H1 (cell line): ENCODE measurements at regions not wholly inside any gene's neighbourhood (a gene's known extent, or its start where the extent isn't known, plus 50 kb on each side); places are given as distances from the start of the nearest gene placed in this dataset.

Experiments
- CTCF ChIA-PET: fragments of 300-600 bp; sonication (Branson Sonifier 250); formaldehyde crosslinking; loops from one replicate; lab custom pipeline; 2021; ENCODE audit not compliant: partially characterized antibody; lab: Charles Lee
- POLR2A ChIA-PET: fragments of 300-600 bp; sonication (Branson Sonifier 250); formaldehyde crosslinking; loops from one replicate; lab custom pipeline; 2021; ENCODE audit warnings: inconsistent platforms; ENCODE audit not compliant: partially characterized antibody; lab: Charles Lee
- DNase-seq, 2 experiments: peaks; one replicate each; pipeline versions ENCODE4 v3.0.0 to v3.0.0-alpha.2; 2010 to 2022; ENCODE audit warnings: low spot score in 2 of 2, low read depth in 1 of 2, mixed read lengths in 1 of 2
- FAIRE-seq: peaks from 2 replicates; lab custom pipeline; 2011; peaks lifted over from hg19 to GRCh38; lab: Jason Lieb, UNC
- H2AFZ ChIP-seq: 2 replicates; pipeline ENCODE4 v1.8.1; 2012; ENCODE audit warnings: low read length, inconsistent platforms
- H2AK5ac ChIP-seq: 2 replicates; pipeline ENCODE4 v1.6.1; 2013; ENCODE audit warnings: low read depth, low read length
- H2BK120ac ChIP-seq: replicated peaks from 2 replicates; pipeline ENCODE3; 2013; ENCODE audit warnings: low read depth, low read length, inconsistent platforms
- H2BK12ac ChIP-seq: 2 replicates; pipeline ENCODE4 v1.6.1; 2013; ENCODE audit warnings: low read depth, low read length
- H2BK15ac ChIP-seq: 2 replicates; pipeline ENCODE4 v1.6.1; 2013; ENCODE audit warnings: low read length
- H2BK20ac ChIP-seq: 2 replicates; pipeline ENCODE4 v1.6.1; 2013; ENCODE audit warnings: low read length
- H2BK5ac ChIP-seq: 2 replicates; pipeline ENCODE4 v1.6.1; 2013; ENCODE audit warnings: low read depth, low read length
- H3K14ac ChIP-seq: 2 replicates; pipeline ENCODE4 v1.6.1; 2013; ENCODE audit warnings: inconsistent platforms; ENCODE audit not compliant: insufficient read length
- H3K18ac ChIP-seq: 2 replicates; pipeline ENCODE4 v1.6.1; 2013; ENCODE audit warnings: low read length; ENCODE audit errors: extremely low read depth
- H3K23ac ChIP-seq: 2 replicates; pipeline ENCODE4 v1.6.1; 2013; ENCODE audit warnings: inconsistent platforms; ENCODE audit not compliant: insufficient read length
- H3K23me2 ChIP-seq: 2 replicates; pipeline ENCODE4 v1.6.1; 2013; ENCODE audit warnings: low read depth, low read length
- H3K27ac ChIP-seq: 2 replicates; pipeline ENCODE4 v1.6.1; 2011; ENCODE audit warnings: low read depth, low read length, inconsistent platforms
- H3K27me3 ChIP-seq, 4 experiments: replicated peaks in 1 of 4; 1 replicate in 1 of 4; 2 replicates in 3 of 4; pipeline versions ENCODE4 v1.6.1 to v1.8.1; 2011 to 2013; ENCODE audit warnings: low read length in 3 of 4, mild to moderate bottlenecking in 3 of 4, inconsistent platforms in 2 of 4, mixed read lengths in 2 of 4, moderate library complexity in 1 of 4; ENCODE audit not compliant: control insufficient read depth in 3 of 4, insufficient read depth in 3 of 4; ENCODE audit errors: extremely low read depth in 1 of 4
- H3K36me3 ChIP-seq, 4 experiments: 2 replicates each; pipeline versions ENCODE4 v1.6.1 to v1.8.1; 2011 to 2013; ENCODE audit warnings: mild to moderate bottlenecking in 4 of 4, low read length in 3 of 4, moderate library complexity in 2 of 4, control low read depth in 1 of 4, inconsistent platforms in 1 of 4; ENCODE audit not compliant: insufficient read depth in 4 of 4, control insufficient read depth in 2 of 4
- H3K4ac ChIP-seq: replicated peaks from 2 replicates; pipeline ENCODE3; 2013; ENCODE audit warnings: low read length, low read depth, mixed read lengths, inconsistent platforms; ENCODE audit not compliant: insufficient read length
- H3K4me1 ChIP-seq, 4 experiments: replicated peaks in 1 of 4; 1 replicate in 1 of 4; 2 replicates in 3 of 4; pipeline versions ENCODE4 v1.6.1 to v1.8.1; 2011 to 2013; ENCODE audit warnings: low read length in 3 of 4, inconsistent platforms in 2 of 4, mixed read lengths in 1 of 4; ENCODE audit not compliant: insufficient read depth in 4 of 4, control insufficient read depth in 3 of 4
- H3K4me2 ChIP-seq, 2 experiments: 2 replicates each; pipeline versions ENCODE4 v1.6.1 to v1.8.1; 2011 to 2013; ENCODE audit warnings: low read depth in 2 of 2, low read length in 2 of 2, control low read depth in 1 of 2, inconsistent platforms in 1 of 2, mild to moderate bottlenecking in 1 of 2; ENCODE audit not compliant: insufficient read depth in 1 of 2
- H3K4me3 ChIP-seq, 4 experiments: fragments of 200-600, 300-600 bp in 1 of 4; sonication (generic), shearing (Covaris generic), sonication (Bioruptor Twin) in 1 of 4; 2 replicates each; pipeline versions ENCODE4 v1.5.1 to v1.8.1; 2011 to 2016; ENCODE audit warnings: low read length in 4 of 4, low read depth in 3 of 4, control low read depth in 2 of 4, inconsistent platforms in 2 of 4, mild to moderate bottlenecking in 2 of 4, mixed read lengths in 1 of 4, moderate library complexity in 1 of 4; ENCODE audit not compliant: insufficient read depth in 2 of 4; ENCODE audit errors: extremely low read depth in 1 of 4
- H3K56ac ChIP-seq: replicated peaks from 2 replicates; pipeline ENCODE3; 2013; ENCODE audit warnings: low read depth, mild to moderate bottlenecking, mixed read lengths, low read length, inconsistent platforms; ENCODE audit not compliant: insufficient read length
- H3K79me1 ChIP-seq: 2 replicates; pipeline ENCODE4 v1.6.1; 2013; ENCODE audit warnings: low read depth, low read length, control low read depth
- H3K79me2 ChIP-seq, 2 experiments: 2 replicates each; pipeline versions ENCODE4 v1.6.1 to v1.8.1; 2012 to 2013; ENCODE audit warnings: low read length in 2 of 2, mild to moderate bottlenecking in 2 of 2, inconsistent platforms in 1 of 2; ENCODE audit not compliant: insufficient read depth in 2 of 2, control insufficient read depth in 1 of 2
- H3K9ac ChIP-seq, 4 experiments: replicated peaks in 1 of 4; 1 replicate in 1 of 4; 2 replicates in 3 of 4; pipeline versions ENCODE4 v1.6.1 to v1.8.1; 2011 to 2013; ENCODE audit warnings: low read depth in 3 of 4, low read length in 3 of 4, control low read depth in 2 of 4, mild to moderate bottlenecking in 2 of 4, moderate library complexity in 2 of 4, inconsistent platforms in 1 of 4; ENCODE audit errors: extremely low read depth in 1 of 4
- H3K9me3 ChIP-seq, 2 experiments: 2 replicates each; pipeline versions ENCODE4 v1.6.1 to v1.8.1; 2012 to 2013; ENCODE audit warnings: mild to moderate bottlenecking in 2 of 2, moderate library complexity in 2 of 2, control low read depth in 1 of 2, inconsistent platforms in 1 of 2, low read depth in 1 of 2, low read length in 1 of 2, mixed read lengths in 1 of 2; ENCODE audit not compliant: insufficient read depth in 2 of 2
- H4K20me1 ChIP-seq, 2 experiments: replicated peaks in 1 of 2; 2 replicates each; pipeline versions ENCODE3 to v1.8.1; 2011 to 2013; ENCODE audit warnings: inconsistent platforms in 2 of 2, low read length in 2 of 2, mild to moderate bottlenecking in 1 of 2; ENCODE audit not compliant: insufficient read depth in 2 of 2, control insufficient read depth in 1 of 2
- H4K5ac ChIP-seq: 2 replicates; pipeline ENCODE4 v1.6.1; 2013; ENCODE audit warnings: low read length, low read depth, mixed read lengths, inconsistent platforms; ENCODE audit not compliant: insufficient read length
- H4K8ac ChIP-seq: 2 replicates; pipeline ENCODE4 v1.8.0; 2013; ENCODE audit warnings: mild to moderate bottlenecking, moderate library complexity, low read length, inconsistent platforms; ENCODE audit not compliant: insufficient read depth; ENCODE audit errors: extremely low read depth
- H4K91ac ChIP-seq: replicated peaks from 2 replicates; pipeline ENCODE3; 2013; ENCODE audit warnings: low read length, mixed read lengths, inconsistent platforms; ENCODE audit not compliant: insufficient read length
- EGR1 ChIP-seq: IDR thresholded peaks from 2 replicates; pipeline ENCODE4 v1.6.1; 2011; ENCODE audit warnings: low read depth, low read length, borderline replicate concordance
- HDAC2 ChIP-seq, 2 experiments: fragments of 300-600 bp in 1 of 2; sonication (generic) in 1 of 2; IDR thresholded peaks; 2 replicates each; pipeline ENCODE4 v1.6.1; 2011 to 2012; ENCODE audit warnings: low read depth in 2 of 2, low read length in 2 of 2, mild to moderate bottlenecking in 2 of 2, moderate library complexity in 2 of 2, borderline replicate concordance in 1 of 2, inconsistent platforms in 1 of 2
- KDM1A ChIP-seq: fragments of 200-600, 300-600 bp; sonication (generic); IDR thresholded peaks from 2 replicates; pipeline ENCODE4 v1.7.1; 2016; ENCODE audit warnings: mild to moderate bottlenecking, low read length, borderline replicate concordance
- POU5F1 ChIP-seq: IDR thresholded peaks from 2 replicates; pipeline ENCODE4 v1.6.1; 2011; ENCODE audit warnings: low read depth, mild to moderate bottlenecking, low read length, moderate library complexity
- SUZ12 ChIP-seq: fragments of 200-600 bp; sonication (generic); IDR thresholded peaks from 2 replicates; pipeline ENCODE4 v1.6.1; 2012; ENCODE audit warnings: mild to moderate bottlenecking, inconsistent platforms, low read length, moderate library complexity, mixed read lengths
- TAF7 ChIP-seq: optimal IDR thresholded peaks from 2 replicates; pipeline ENCODE3; 2011; ENCODE audit warnings: low read depth, mild to moderate bottlenecking, inconsistent platforms, low read length, moderate library complexity, borderline replicate concordance
- WGBS, 2 experiments: shearing (Covaris generic) in 1 of 2; methylation state at CpG; one replicate each; pipeline versions ENCODE4 v1.1.6 to v1.1.7; 2013 to 2015; ENCODE audit warnings: low lambda C conversion rate in 2 of 2, mixed read lengths in 2 of 2, inconsistent platforms in 1 of 2, low coverage in 1 of 2, missing lambda C conversion rate in 1 of 2; ENCODE audit not compliant: insufficient replicate concordance in 2 of 2, insufficient coverage in 1 of 2, insufficient read length in 1 of 2; ENCODE audit errors: extremely low coverage in 1 of 2, missing lambda C conversion rate in 1 of 2; 5-methylcytosine and 5-hydroxymethylcytosine counted together

- Histone ChIP-seq H2AFZ (peak overlapping the region; percentile 32; the same call in 1 of the 2 replicates), H4K5ac (no peak overlapping the region), H2BK5ac (no peak overlapping the region), H2BK12ac (no peak overlapping the region), H3K79me1 (no peaks in the 10 kb centered on the region), H4K8ac (no peak overlapping the region), H3K4ac (no peak overlapping the region), H3K36me3 (no peaks in the 10 kb centered on the region), H3K56ac (no peak overlapping the region), H3K4me3 (no peak overlapping the region), H3K14ac (no peak overlapping the region), H3K23ac (no peak overlapping the region), H3K27me3 (no peaks in the 10 kb centered on the region), H2BK120ac (no peak overlapping the region), H3K9me3 (no peaks in the 10 kb centered on the region), H3K27ac (no peak overlapping the region), H3K23me2 (no peaks in the 10 kb centered on the region; the same call in 1 of the 2 replicates), H3K4me1 (no peaks in the 10 kb centered on the region), H2BK20ac (no peak overlapping the region), H3K4me2 (no peak overlapping the region), H2AK5ac (no peak overlapping the region), H3K18ac (no peak overlapping the region), H4K91ac (no peak overlapping the region), H2BK15ac (no peak overlapping the region), H3K79me2 (no peaks in the 10 kb centered on the region), H4K20me1 (no peaks in the 10 kb centered on the region), H3K9ac (no peak overlapping the region)
- FAIRE-seq (no peak), DNase-seq (no peak)
- CTCF ChIA-PET, result no interaction called here
- 98% methylated on average over 4 of the region's 4 CpGs; no CpG with 5 or more reads in 1 of the 2 experiments for WGBS, 2 experiments
- POLR2A ChIA-PET, result no interaction called here
- TF ChIP-seq KDM1A, result no peak
- no peak for TF ChIP-seq HDAC2 (IDR thresholded peaks at IDR 0.05; ENCODE audit: borderline replicate concordance in 1 of 2, low read depth in 2 of 2, low read length in 2 of 2)
- TF ChIP-seq SUZ12, result no peak
- no peak for TF ChIP-seq EGR1
- TF ChIP-seq TAF7, result no peak
- TF ChIP-seq POU5F1, result no peak
Measured at GRCh38 chr16:55077266-55077665, 146.6 kb downstream of the IRX5 start.
